ENCODE measurements at regions not wholly inside any gene's neighbourhood (a gene's known extent, or its start where the extent isn't known, plus 50 kb on each side); places are given as distances from the start of the nearest gene placed in this dataset.

- no peaks in the 10 kb centered on the region for H3F3A ChIP-seq (ENCODE audit: control insufficient read depth, insufficient read depth)
- no peak for TF ChIP-seq EZH2phosphoT487 (IDR thresholded peaks at IDR 0.05; ENCODE audit: borderline replicate concordance, low read length)
- no peaks in the 10 kb centered on the region for H3K9me2 ChIP-seq (replicated peaks; ENCODE audit: control insufficient read depth, low read length)
- no peak overlapping the region for H3K27ac ChIP-seq (ENCODE audit: low read depth, low read length)
- H3K4me1 ChIP-seq (ENCODE audit: control insufficient read depth, low read length): no peaks in the 10 kb centered on the region
- no peaks in the 10 kb centered on the region for H3K27me3 ChIP-seq (ENCODE audit: control insufficient read depth, low read length)
- no peaks in the 10 kb centered on the region for H3K79me2 ChIP-seq (ENCODE audit: control insufficient read depth, low read length)
- no peak overlapping the region for H3K4me2 ChIP-seq (ENCODE audit: low read length)
- no peak overlapping the region for H3K4me3 ChIP-seq (ENCODE audit: low read length)
- H4K20me1 ChIP-seq (ENCODE audit: control insufficient read depth, insufficient read depth, low read depth, low read length): no peaks in the 10 kb centered on the region
- H3K9me3 ChIP-seq (ENCODE audit: control insufficient read depth, insufficient read depth, low read length): no peaks in the 10 kb centered on the region; the same call in 1 of the 2 replicates
- no peaks in the 10 kb centered on the region for H3K36me3 ChIP-seq (ENCODE audit: control insufficient read depth, low read length)
Measured at GRCh38 chr13:64075543-64076271, 2660.1 kb upstream of the PCDH20 start.

GRCh38 chr13:64074971-64075474 is 2659.4 kb upstream of the PCDH20 start:
- Histone ChIP-seq H3K9me3 (ENCODE audit: control insufficient read depth, insufficient read depth, low read length) (no peaks in the 10 kb centered on the region; the same call in 1 of the 2 replicates), H3F3A (ENCODE audit: control insufficient read depth, insufficient read depth) (no peaks in the 10 kb centered on the region), H3K36me3 (ENCODE audit: control insufficient read depth, low read length) (no peaks in the 10 kb centered on the region), H3K4me1 (ENCODE audit: control insufficient read depth, low read length) (no peaks in the 10 kb centered on the region), H3K4me3 (ENCODE audit: low read length) (no peak overlapping the region), H3K4me2 (ENCODE audit: low read length) (no peak overlapping the region), H3K79me2 (ENCODE audit: control insufficient read depth, low read length) (no peaks in the 10 kb centered on the region), H3K9me2 (replicated peaks; ENCODE audit: control insufficient read depth, low read length) (no peaks in the 10 kb centered on the region), H3K27ac (ENCODE audit: low read depth, low read length) (no peak overlapping the region), H3K27me3 (ENCODE audit: control insufficient read depth, low read length) (no peaks in the 10 kb centered on the region), H4K20me1 (ENCODE audit: control insufficient read depth, insufficient read depth, low read depth, low read length) (no peaks in the 10 kb centered on the region)
- TF ChIP-seq CTCF (IDR thresholded peaks at IDR 0.05; ENCODE audit: low read depth, low read length, poor library complexity, severe bottlenecking): no peak
- TF ChIP-seq EZH2phosphoT487 (IDR thresholded peaks at IDR 0.05; ENCODE audit: borderline replicate concordance, low read length): no peak

- H3K9me2 ChIP-seq (replicated peaks; ENCODE audit: control insufficient read depth, low read length): no peaks in the 10 kb centered on the region
- H3K36me3 ChIP-seq (ENCODE audit: control insufficient read depth, low read length): no peaks in the 10 kb centered on the region
- H4K20me1 ChIP-seq (ENCODE audit: control insufficient read depth, insufficient read depth, low read depth, low read length): no peaks in the 10 kb centered on the region
- TF ChIP-seq CTCF (IDR thresholded peaks at IDR 0.05; ENCODE audit: low read depth, low read length, poor library complexity, severe bottlenecking): no peak
- H3K9me3 ChIP-seq (ENCODE audit: control insufficient read depth, insufficient read depth, low read length): no peaks in the 10 kb centered on the region; the same call in 1 of the 2 replicates
- H3K4me1 ChIP-seq (ENCODE audit: control insufficient read depth, low read length): no peaks in the 10 kb centered on the region
- H3K27ac ChIP-seq (ENCODE audit: low read depth, low read length): no peak overlapping the region
- no peaks in the 10 kb centered on the region for H3F3A ChIP-seq (ENCODE audit: control insufficient read depth, insufficient read depth)
- H3K27me3 ChIP-seq (ENCODE audit: control insufficient read depth, low read length): no peaks in the 10 kb centered on the region
- H3K4me3 ChIP-seq (ENCODE audit: low read length): no peak overlapping the region
- no peak overlapping the region for H3K4me2 ChIP-seq (ENCODE audit: low read length)
- H3K79me2 ChIP-seq (ENCODE audit: control insufficient read depth, low read length): no peaks in the 10 kb centered on the region
Measured at GRCh38 chr13:64073203-64073602, 2657.6 kb upstream of the PCDH20 start.

GRCh38 chr13:64071352-64071751 is 2655.7 kb upstream of the PCDH20 start:
- no peak overlapping the region for H3K4me2 ChIP-seq (ENCODE audit: low read length)
- H4K20me1 ChIP-seq (ENCODE audit: control insufficient read depth, insufficient read depth, low read depth, low read length): no peaks in the 10 kb centered on the region
- no peak overlapping the region for H3K4me3 ChIP-seq (ENCODE audit: low read length)
- no peaks in the 10 kb centered on the region for H3K4me1 ChIP-seq (ENCODE audit: control insufficient read depth, low read length)
- TF ChIP-seq CTCF (IDR thresholded peaks at IDR 0.05; ENCODE audit: low read depth, low read length, poor library complexity, severe bottlenecking) (no peak), EZH2phosphoT487 (IDR thresholded peaks at IDR 0.05; ENCODE audit: borderline replicate concordance, low read length) (no peak)
- no peaks in the 10 kb centered on the region for H3F3A ChIP-seq (ENCODE audit: control insufficient read depth, insufficient read depth)
- H3K27me3 ChIP-seq (ENCODE audit: control insufficient read depth, low read length): no peaks in the 10 kb centered on the region
- no peak overlapping the region for H3K27ac ChIP-seq (ENCODE audit: low read depth, low read length)
- H3K9me3 ChIP-seq (ENCODE audit: control insufficient read depth, insufficient read depth, low read length): no peaks in the 10 kb centered on the region; the same call in 1 of the 2 replicates
- H3K36me3 ChIP-seq (ENCODE audit: control insufficient read depth, low read length): no peaks in the 10 kb centered on the region
- H3K79me2 ChIP-seq (ENCODE audit: control insufficient read depth, low read length): no peaks in the 10 kb centered on the region
- H3K9me2 ChIP-seq (replicated peaks; ENCODE audit: control insufficient read depth, low read length): no peaks in the 10 kb centered on the region
